HuH-7.5 (cell line): ENCODE measurements at regions not wholly inside any gene's neighbourhood (a gene's known extent, or its start where the extent isn't known, plus 50 kb on each side); places are given as distances from the start of the nearest gene placed in this dataset.

Source experiments
- DNase-seq: peaks from one replicate; pipeline ENCODE4 v3.0.0; 2011; ENCODE audit warnings: low spot score

DNA sequence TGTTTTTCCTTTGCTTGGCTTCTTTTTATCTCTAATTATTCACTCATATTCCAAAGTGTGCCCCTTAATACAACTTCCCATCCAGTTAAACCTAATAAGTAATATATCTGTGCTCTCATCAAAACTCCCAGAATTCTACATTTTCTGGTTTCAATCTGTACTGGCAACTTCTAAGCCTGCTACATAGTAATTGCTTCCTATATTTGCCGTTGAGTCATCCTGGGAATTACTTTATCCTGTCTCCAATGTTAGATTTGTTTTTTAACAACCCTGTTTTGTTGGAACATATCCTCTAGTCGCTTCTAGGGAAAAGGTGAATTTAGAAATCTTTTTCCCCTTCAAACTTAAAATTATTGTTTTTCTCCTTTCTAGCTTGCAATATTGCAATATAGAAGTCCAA is 620.5 kb upstream of the PKN2 start:
- no peak for DNase-seq

- DNase-seq = no peak
Observed at GRCh38 chr1:88068407-88068960, 615.6 kb upstream of the PKN2 start.

GRCh38 chr1:88070956-88071355 is 613.1 kb upstream of the PKN2 start:
- DNase-seq = no peak

DNA sequence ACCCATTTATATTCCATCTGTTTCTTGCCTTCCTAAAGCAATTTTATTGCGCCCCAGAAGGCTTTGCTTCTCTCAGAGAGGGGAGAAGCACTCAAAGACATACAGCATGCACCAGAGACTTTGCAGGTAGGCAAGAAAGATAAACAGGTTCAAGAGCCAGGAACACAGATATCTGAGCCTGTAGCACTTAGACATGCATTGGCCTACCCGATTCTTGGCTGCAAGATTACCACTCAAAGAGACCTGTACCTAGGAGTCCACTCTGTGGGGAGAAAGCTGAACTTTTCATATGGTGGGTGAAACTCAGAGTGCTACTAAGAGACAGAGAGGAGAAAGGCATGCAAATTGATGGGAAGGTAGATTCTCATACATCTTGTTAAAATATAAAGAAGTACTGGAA is 609.4 kb upstream of the PKN2 start:
- DNase-seq = no peak

DNA sequence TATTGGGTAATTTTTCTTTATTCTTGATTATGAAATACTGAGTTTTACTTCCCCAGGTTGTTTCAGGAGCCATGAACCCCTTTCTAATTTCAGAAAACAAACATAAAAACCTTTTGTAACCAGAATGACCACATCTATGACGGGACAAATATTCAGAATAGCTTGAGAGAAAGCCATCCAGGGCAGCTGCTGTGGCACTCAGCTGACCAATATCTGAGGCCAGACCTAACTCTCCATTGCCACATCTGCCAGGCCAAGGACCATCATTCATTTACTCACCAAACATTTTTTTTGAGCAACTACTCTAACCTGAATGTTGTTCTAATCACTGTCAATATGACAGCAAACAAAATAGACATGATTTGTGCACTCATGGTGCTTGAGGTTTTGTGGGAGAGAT is 608.3 kb upstream of the PKN2 start:
- no peak for DNase-seq

DNA sequence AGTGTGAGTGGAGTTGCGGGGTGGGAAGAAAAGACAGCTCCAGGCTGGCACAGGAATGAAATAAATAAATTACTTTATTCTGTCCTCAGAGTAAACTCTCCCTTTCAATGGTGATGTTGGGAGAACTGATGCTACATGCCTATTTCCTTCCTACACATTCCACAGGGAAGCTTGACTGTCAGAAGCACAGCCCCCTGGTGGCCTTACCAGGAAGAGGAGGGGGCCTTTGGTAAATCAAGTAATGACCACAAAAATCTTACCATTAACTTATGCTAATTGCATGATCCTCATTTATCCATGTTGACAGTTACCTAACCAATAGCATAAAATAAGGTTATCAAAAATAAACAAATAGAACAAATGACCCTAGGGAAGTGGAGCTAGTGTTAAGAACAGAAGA is 605.0 kb upstream of the PKN2 start:
- no peak for DNase-seq

GRCh38 chr1:88080875-88081274 is 603.2 kb upstream of the PKN2 start:
- DNase-seq = no peak

- DNase-seq = no peak
Observed at GRCh38 chr1:88088481-88088880, 595.6 kb upstream of the PKN2 start.

DNA sequence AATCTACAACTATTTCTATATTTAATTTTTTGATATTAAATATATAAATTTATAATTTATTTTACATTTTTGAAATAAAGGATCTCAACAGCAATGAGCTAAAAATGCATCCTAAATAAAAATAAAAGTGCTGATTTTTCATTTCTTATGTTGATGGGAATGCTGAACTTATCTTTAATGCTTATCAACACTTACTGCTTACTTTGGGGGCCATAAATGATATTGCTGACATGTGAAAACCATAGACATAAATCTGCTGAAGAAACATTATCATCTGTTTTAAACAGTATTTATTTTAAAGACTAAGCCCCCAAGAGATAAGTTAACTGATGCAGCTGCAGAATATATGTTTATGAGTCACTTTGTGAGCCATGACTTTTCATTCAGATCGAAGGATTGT is 594.1 kb upstream of the PKN2 start:
- no peak for DNase-seq

GRCh38 chr1:88098881-88099280 is 585.2 kb upstream of the PKN2 start:
- DNase-seq = no peak

GRCh38 chr1:88101041-88101440 is 583.0 kb upstream of the PKN2 start:
- DNase-seq = no peak

DNA sequence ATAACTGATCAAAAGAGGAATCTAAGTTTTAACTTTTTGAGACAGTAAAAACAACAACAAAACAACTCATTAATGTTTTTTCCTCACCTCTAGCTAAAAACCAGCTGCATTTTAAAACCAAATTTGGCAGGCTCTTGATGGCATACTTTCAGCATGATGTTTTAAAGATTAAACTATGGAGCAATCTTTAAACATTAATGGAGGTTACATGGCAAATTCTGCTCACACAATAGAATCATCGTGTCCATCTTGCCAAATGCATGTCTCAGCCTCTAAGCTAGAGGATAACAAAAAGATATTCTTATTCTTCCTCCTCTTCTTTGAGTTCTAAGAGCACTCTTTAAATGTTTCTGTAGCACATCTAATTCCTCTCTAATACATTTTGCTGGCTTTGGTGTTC is 579.8 kb upstream of the PKN2 start:
- no peak for DNase-seq

- DNase-seq = no peak
Observed at GRCh38 chr1:88104886-88105285, 579.2 kb upstream of the PKN2 start.

DNA sequence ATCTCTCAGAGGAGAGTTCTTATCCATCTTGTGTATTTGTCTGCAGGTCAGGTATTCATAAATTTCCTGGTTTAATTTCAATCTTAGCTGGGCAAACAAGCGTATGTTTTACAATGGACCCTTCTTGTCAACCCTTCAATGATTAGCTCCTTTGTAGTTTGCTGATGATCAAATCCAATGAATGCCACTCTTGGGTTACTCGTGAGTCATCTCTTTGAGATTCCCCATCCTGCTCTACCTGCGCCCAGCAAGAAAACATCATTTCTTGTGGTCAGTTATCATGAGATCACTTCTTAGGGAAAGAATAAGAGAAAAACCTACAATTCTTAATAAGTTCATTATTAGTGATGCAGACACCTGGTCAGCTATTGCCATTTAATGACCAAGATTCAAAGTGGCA is 572.3 kb upstream of the PKN2 start:
- no peak for DNase-seq

GRCh38 chr1:88117597-88117996 is 566.5 kb upstream of the PKN2 start:
- peak; percentile 6 for DNase-seq

GRCh38 chr1:88118176-88118845 is 565.8 kb upstream of the PKN2 start:
- no peak for DNase-seq

GRCh38 chr1:88124614-88125013 is 559.5 kb upstream of the PKN2 start:
- no peak for DNase-seq

DNA sequence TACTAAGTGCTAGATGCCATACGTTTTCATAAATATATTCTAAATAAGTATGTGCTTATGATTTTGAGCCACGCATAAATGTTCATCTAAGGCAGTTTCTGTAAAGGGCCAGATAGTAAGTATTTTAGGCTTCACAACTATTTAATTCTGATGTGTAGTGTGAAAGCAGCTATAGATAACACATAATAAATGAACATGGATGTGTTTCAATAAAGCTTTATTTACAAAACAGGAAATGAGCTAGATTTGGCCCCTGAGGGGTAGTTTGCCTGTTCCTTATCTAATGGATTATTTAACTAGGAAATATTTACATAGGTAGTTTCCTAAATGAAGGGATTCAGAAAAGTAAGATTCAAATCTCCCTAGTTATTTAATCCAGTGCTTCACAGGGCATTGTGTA is 557.6 kb upstream of the PKN2 start:
- DNase-seq = no peak

DNA sequence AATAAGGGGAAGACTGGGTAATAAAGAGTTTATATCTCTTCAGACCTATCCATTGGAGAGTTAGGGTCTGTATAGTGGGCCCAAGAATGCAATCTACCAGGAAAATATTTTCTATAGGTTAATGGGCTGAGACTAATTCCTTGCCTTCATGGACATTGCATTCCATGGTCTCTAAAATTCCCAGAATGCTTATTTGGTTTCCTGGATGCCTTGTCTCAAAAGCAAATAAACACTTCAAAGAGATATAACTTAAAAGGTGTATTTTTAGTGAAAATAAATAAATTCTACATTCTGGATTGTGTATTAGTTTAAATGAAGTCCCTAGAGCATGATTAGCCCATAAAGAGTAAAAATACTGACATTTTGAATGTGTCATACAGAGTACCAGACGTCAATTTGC is 550.1 kb upstream of the PKN2 start:
- no peak for DNase-seq

DNA sequence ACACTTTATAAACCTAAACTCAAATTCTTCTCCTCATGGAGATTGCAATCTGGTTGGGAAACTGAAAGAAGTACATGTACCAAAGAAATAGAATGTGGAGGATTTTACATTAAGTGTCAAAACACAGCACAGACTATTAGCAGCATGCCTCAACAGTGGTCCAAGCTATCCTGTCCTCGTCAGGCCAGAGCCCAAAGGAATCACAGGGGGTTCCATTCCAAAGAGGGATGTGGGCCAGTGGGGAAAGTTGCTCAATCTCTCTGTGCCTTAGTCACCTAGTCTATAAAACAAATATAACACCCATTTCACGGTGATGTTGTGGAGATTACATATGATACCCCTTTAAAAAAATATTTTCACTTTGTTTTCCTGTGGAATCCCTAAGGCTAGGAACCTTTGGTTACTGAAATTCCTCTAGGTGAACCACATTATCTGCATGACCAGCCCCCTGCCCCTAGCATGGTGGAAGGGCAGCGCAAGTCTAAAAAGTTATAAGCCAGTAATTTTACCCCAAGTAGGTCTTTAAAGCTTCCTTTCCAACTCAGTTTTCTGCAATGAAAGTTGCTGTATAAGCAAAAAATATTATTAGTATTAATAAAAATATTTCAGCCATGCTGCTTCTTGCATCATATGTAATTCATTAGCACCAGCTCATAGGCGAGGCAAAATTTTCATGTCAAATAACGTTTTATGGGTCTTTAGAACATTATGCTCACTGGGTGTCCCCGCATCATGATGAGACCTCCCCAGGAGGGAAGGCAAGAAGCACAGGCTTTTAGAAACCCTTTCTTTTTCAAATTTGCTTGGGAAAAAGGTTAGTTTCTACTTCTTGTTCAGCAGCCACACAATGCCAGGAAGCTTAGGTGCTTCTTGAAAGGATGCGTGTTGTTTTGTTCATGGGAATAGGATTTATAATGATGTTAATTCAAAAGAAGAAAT is 548.8 kb upstream of the PKN2 start:
- DNase-seq = no peak

- DNase-seq = no peak
Observed at GRCh38 chr1:88139633-88140032, 544.4 kb upstream of the PKN2 start.

DNA sequence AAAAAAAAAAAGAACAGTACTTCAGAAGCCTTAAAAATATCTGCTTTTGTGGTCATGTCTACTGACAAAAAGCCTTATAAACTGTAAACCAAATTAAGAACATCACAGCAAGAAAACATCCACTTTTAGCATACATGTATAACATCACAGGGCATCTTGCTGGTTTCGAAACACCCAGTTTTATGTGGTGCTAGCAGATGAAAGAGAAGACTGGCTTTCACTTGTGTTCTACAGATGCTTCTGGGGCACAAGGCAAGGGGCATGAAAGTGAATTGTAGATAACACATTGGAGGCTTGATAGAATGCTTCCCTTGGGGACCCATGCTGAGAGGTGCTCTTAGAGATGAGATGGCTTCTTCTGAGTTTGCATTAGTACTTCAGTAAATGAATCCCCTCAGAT is 543.7 kb upstream of the PKN2 start:
- DNase-seq = no peak

DNA sequence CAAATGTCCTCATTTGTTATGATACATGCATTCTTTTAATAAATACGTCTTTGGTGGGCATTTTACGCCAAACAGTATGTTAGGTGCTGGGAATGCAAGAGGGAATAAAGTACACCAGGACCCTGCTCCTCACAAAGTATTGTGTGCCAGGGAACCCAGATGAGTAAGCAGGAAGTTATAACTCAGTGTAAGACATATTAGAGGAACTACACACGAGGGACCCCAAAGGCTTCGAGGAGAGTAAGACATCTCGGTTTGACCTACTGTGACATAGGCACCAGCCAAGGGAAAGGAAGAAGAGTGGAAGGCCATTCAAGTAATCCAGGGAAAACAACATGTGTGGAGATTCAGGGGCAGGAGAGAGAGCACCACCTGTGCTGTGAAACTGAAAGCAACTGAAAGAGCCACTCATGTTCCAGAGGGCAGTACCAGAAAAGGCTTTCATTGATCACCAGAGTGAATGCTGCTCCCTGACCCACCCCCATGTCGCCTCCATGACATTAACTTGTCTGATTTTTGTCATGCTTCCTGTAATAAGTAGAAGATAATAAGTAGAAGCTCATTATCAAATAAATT is 542.5 kb upstream of the PKN2 start:
- no peak for DNase-seq
